GM18511 (cell line): ENCODE measurements at regions not wholly inside any gene's neighbourhood (a gene's known extent, or its start where the extent isn't known, plus 50 kb on each side); places are given as distances from the start of the nearest gene placed in this dataset.

ENCODE experiments used
- ATAC-seq: cut with Tn5 transposase; IDR thresholded peaks from one replicate; pipeline ENCODE4 v1.9.1; 2021; ENCODE audit warnings: mild to moderate bottlenecking, moderate library complexity; ENCODE audit not compliant: unreplicated experiment

DNA sequence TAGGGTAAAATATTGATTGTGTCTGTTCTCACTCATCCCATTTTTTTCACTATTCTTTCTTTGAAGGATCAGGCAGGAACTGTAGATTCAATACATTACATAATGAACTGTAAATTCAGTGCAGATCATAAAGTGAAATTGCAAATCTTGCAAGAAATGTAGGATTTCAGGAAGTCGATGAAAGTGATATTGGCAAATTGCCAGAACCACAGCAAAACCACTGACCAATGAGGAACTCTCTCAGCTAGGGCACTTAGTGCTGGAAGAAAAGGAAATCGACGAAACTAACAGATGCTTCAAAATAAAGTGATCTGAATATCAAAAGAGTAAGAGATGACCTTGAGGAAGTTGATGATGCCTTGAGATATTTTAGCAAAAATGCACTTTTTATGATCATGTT, 157.6 kb downstream of the AACS start:
- no peak for ATAC-seq

DNA sequence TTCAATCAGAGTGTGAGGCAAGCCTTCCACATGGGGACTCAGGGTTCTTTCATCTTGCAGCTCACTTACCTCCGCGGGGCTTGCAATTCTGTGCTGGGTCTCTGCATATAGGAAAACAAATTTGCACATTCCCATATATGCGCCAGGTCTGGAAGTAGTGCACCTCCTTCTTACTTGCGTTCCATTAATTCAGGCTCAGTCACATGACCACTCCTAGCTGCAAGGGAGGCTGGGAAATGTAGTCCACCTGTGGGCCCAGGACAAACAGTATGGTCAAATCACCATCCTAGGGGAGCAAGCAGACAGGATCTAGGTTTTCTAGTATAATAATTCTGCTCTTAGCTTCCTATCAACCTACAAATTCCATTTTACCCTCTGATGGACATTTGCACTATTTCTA, 160.4 kb downstream of the AACS start:
- no peak for ATAC-seq

DNA sequence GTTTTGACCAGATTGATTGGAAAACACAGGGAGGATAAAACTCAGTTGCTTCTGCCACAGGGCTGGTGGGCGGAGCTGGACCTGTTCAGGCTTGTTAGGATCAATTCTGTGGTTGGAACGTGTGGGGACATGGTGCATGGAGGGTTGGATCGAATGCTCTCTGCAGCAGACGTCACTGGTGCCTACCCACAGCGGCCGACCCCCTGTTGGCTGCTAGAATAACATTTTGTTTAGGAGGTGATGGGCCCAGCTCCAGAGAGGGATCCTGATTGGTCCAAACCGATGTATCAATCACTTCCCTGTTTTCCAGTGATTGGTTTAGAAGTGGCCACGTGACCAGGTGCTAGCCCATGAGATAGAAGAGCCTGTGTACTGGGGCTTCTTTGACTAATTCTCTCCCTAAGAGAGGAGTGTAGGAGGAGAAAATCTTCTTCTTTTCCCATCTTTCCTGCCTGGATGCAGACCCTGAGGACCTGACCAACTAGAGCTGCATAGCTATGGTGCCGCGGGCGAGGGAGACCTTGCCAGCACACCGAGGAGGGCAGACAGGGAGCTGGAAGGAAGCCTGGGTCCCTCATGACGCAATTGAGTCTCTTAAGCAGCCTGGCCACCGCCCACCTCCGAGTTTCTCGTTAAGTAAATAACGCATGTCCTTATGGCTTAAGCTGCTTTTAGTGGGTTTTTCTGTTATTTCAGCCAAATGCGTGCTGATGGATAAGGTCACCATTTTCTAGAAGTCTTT, 163.5 kb downstream of the AACS start:
- no peak for ATAC-seq

DNA sequence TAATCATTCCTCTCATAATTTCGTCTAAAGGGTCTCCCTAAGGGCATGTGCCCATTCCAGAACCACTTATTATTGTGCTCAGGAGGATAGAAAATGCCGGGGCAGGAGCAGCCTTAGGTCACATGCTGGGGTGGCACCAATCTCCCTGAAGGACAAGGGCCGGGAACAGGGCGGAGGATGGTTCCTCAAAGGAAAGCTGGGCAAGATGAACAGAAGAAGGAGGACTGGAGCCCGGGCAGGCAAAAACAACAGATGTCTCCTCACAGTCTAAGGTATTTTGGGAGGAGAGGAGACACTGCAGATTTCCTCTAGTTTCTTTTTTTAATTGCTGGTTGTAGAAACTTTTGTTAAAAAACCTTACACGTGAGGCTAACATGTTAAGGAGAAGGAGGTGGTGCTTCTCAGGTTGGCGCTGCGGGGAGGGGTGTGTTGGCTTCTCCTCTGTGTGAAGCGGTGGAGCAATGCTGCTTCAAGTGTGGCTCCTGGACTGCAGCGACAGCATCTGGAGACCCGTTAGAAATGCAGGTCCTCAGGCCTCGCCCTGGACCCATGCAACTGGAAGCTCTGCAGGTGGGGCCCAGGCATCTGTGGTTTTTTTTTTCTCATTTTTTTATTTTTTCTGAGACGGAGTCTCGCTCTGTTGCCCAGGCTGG, 164.8 kb downstream of the AACS start:
- ATAC-seq, result no peak

DNA sequence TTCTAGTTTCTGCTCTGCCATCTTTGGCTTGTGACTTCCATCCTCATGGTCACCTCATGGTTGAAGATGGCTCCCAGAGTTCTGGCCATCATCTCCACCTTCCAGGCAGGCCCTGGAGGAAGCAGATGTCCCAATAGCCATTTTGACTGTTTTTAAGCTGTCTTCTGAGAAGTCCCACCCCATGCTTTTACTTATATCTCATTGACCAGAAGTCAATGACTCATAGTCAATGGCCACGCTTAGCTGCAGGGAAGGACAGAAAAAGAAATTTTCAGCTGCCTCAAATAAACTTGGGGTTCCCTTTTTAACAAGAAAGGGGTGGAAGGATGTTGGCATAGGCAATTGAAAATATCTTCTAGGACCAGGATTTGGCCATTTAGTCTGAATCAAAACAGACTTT, 168.1 kb downstream of the AACS start:
- no peak for ATAC-seq

DNA sequence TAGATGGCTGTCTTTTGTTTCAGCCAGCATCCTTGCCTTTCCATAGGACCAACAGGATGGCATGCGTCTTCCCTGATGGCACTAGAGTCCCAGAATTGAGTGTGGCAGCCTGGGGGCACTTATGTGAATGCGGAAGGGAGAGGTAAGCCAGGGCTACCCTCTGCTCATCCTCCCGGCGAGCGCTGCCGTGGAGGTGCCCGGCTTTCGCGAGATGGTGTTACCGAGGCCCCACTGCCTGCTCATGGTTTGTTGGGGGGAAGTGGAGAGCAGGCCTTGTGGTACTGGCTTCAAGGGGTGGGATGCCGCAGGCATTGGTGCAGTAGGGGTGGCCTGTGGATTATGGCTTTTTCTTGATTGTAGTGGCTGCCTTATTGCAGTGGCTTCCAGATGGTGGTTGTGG, 174.3 kb downstream of the AACS start:
- ATAC-seq, result no peak

DNA sequence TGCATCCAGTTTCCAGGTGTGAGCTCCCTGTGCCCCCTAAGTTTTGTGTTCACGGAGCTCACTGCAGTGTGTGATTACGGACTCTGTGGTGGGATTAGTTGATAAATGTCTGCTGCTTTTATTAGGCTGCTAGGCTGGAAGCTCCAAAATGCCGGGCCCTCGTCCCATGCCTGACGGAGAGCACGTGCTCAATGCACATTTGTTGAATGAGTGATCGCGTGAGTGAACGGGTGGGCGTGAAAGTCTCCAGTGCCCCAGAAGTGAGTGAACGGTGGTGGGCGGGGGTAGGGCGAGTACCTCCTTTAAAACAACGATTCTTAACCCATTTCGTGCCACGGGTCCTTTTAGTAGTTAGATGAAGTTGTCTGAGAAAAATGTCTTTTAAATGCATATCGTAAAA, 175.5 kb downstream of the AACS start:
- ATAC-seq, result no peak

DNA sequence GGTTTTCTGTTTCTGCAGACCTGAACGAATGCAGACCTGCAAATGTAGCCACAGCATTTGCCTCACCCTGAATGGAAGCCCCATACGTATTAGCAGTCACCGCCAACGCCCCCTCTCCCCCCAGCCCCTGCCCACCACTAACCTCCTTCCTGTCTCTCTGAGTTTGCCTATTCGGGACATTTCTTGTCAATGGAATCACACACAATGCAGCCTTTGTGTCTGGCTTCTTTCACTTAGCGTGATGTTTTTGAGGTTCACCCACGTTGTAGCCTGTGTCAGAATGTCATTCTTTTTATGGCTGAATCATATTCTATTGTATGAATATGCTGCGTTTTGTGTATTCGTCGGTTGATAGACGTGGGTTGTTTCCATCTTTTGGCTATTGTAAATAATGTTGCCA, 178.6 kb downstream of the AACS start:
- no peak for ATAC-seq

DNA sequence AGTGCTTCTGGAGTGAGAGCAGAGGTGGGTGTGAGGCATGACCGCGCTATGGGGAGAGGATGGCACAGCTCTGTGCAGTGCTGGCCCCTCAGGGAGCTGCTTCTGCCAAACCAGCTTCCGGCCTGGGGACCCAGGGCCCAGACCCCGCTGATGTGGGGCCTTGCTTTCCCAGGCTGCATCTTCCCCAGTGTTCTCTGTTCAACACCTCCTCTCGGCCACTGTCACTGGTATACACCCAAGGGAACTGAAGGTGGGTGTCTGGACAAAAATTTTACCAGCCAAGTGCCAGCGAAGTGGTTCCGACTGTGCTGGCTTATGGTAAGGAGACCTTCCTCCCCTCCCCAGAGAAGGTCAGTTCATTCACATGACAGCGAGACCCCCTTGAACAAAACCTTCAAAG, 179.1 kb downstream of the AACS start:
- ATAC-seq, result no peak

DNA sequence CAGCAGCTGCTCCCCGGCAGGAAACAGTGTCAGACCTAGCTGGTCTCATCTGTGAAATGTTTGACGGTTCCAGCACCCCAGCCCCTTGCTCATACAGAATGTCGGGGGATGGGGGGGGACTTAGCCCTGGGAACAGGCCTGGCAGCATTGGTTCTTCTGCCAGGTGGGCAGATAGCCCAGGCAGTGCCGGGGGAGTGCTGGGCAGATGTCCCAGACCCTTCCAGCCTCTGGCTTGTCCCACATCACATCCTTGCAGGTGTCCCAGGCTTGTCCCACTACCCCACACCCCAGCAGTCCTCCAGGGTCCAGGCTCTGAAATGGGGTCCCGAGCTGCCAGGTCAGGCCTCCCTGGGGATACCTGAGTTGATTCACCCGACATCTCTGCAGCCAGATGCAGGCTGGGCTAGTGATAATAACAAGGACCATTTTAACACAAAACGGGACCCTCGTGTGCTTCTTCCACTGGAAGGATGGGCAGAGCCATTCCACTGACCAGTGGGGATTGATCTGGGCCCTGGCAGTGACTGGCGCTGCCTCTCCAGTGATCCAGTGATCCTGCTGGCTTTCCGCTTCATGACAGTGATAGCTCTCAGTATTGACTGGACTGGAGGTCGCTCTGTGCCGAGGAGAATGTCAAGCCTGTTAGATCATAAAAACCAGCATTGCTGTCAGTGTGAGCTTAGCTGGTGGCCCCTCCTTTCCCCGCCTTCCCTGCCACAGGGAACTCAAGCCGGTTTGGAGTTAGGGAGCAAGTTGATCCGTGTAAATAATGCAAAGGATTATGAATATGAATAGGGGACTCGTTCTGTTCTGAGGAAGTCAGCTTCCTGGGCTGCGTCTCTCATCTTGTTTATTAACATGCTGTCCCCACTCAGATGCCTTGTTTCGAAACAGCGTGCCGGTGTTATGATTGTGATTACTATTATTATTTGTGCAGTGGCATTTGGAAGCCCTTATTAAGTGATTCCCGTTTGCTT, 180.6 kb downstream of the AACS start:
- no peak for ATAC-seq

DNA sequence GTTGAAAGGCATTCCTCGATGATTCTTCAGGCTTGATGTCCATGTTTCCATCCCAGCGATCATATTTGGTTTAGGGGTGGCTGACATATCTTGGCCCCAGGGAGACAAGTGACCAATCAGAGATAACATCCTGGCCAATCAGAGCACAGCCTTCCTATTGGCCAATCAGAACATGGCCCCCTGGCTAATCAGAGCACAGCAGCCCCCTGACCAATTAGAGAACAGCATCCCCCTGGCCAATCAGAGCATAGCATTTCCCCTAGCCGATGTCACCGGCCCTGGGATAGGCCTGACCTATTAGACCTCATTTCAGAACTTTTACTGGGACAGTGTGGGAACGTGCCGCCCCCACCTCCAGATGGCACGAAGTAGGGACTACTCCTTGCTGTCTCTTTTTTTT, 182.2 kb downstream of the AACS start:
- no peak for ATAC-seq

DNA sequence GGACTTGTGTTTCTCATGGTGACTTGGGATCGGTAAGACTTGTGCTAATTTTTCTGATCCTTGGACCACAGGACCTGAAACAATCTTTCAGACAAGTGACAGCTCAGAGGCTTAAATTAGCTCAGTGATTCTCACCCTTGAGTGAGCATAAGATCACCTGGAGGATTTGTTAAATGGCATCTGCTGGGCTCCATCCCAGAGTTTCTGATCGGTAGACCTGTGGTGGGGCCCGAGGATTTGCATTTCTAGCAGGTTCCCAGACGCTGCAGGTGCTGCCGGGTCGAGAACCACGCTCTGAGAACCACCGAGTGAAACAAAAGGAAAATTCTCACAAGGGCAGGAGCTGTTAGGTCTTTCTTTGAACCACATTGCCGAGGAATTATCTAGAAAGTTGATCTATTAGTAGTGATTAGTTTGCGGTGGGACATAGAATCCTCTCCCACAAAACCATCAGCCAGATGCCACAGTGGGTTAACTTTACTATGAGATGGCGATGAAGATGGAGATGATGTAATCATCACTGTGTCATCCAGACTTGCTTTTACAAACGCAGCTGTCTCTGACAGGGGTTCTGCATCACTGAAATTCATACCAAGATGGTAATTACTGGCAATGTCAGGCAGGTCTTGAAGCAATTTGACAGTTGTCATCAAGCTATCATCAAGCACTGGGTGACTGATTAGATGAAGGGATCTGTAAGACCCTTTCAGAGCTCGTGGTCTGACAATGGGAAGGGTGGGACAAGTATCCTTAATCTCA, 184.0 kb downstream of the AACS start:
- ATAC-seq, result no peak

DNA sequence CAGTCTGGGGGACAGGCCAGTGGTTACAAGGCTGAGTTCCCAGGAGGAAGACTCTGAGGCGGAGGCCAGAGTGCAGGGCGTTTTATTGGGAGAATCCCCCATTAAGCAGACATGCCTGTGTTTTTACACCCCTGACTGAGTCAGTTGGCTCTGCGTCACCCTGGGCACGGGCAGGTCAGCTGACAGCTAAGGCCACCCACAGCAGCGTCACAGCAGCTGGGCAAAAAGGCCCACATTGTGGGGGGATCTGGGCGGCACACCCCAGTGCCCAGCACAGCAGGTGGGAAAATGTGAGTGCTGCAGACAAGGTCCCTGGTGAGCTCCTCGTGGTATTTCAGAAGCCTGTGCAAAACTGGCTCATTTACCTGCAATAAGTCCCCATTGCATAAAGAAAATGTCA, 184.7 kb downstream of the AACS start:
- no peak for ATAC-seq

DNA sequence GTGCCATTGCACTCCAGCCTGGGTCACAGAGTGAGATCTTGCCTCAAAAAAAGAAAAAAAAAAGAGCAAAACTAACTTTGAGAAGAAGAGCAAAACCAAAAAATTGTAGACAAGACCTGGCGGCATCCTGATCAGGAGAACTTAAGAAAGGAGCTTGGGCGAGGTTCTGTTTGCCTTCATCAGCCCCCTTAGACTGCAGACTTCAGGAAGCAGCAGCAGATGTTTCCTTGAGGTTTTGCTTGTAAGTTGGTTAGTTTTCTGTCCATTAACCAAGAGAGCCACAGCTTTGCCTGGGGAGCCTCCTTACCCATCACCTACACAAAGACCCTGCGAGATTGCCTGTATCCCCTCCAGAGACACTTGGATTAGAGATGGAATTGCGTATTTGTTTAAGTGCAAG, 189.0 kb downstream of the AACS start:
- ATAC-seq, result no peak

DNA sequence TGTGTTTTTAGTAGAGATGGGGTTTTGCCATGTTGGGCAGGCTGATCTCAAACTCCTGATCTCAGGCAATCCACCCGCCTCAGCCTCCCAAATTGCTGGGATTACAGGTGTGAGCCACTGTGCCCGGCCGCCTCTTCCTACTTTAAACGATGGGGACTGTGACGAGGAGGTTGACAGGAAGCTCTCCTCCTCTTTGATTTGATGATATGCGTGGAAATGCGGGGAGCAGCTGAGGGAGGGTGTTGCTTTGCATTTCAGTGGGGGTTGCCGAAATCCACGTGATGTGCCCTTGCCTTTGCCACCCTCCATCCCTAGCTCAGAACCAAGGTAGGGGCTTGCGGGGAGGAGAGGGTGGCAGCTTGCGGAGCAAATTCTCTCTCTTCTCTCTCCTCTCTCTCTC, 189.6 kb downstream of the AACS start:
- no peak for ATAC-seq

DNA sequence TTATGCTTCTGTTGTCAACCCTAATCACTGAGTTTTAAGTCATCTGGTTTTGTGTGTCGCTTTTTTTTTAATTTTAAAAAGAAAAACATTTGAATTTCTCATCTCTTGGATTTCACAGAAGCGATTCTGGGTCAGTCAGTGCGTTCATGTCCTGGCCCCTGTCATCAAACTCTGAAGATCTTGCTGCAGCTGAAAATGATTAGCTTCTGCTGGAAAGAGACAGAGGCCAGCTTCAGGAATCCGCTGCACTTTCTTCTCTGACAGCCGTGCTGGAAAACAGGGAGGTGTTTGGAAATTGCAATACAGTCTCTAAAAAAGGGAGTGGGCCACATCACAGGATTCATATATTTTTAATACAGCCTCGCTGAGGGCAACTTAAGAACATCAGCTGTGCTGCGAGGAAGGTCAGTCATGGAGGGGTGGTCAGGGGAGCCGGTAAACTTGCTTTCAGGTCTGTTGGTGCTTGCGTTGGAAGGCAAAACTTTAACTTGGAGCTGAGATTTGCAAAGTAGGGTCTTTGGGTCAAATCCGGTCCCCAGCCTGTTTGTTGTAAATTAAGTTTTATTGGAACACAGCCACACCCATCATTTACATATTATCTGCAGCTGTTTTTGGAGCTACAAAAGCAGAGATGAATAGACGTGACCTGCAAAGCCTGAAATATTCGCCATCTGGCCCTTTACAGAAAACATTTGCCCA, 190.8 kb downstream of the AACS start:
- no peak for ATAC-seq

DNA sequence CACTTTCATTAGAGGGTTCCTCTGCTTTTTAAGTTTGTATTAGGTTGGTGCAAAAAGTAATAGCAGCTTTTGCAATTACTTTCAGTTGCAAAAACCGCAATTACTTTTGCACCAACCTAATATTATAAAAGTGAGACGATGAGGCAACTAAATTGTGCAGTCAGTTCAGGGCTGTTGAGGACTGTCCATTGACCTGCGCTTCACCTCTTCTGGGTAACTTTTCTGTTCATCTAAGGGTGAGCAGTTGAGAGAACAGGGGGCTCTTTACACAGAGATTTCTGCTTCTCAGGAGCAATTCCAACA, 191.3 kb downstream of the AACS start:
- ATAC-seq, result no peak

DNA sequence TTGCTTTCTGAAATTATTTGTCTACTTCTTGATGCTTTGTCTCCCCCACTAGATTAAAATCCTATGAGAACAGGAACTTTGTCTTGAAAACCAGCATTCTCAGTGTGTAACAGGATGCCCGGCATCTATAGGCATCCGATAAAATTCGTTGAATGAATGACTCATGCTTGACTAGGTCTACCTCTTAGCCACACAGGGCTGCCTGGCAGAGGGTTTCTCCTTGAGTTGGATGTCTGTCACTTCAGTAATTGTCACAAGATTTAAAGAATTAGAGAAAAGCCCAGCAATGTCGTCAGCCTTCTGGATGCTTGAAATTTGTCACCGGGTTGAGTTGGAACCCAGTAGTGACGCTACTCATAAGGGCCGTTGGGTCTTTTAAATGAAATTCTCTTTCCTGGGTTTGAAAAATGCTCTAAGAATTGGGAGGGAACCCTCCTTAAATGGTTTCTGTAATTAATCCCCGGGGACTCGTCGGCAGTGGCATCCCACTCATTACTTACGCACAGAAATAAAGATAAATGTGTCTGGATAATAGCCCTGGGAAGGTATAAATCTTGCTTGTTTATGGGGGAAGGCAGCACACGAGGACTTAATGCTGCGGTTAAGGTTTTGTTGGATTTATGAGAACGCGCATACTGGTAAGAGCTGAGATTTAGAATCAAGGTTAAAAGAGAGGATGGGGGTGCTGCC, 194.1 kb downstream of the AACS start:
- ATAC-seq, result no peak

DNA sequence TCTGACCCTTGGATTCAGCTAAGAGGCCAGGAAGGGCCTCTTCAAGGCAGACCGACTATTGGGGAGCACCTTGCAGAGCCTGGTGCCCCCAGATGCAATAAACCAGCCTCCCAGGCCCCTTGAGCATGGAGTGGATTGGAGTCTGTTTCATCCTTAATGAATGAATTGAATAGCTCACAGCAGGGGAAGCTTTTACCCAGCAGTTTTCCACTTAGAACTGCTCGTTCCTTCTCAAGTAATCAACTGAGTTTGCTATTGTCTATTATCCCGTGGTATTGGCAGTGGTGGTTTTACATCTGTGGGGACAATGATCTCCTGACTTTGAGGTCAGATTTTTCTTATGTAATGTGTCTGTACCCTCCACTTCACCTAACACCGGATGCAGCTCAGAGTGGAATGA, 197.6 kb downstream of the AACS start:
- ATAC-seq, result no peak

DNA sequence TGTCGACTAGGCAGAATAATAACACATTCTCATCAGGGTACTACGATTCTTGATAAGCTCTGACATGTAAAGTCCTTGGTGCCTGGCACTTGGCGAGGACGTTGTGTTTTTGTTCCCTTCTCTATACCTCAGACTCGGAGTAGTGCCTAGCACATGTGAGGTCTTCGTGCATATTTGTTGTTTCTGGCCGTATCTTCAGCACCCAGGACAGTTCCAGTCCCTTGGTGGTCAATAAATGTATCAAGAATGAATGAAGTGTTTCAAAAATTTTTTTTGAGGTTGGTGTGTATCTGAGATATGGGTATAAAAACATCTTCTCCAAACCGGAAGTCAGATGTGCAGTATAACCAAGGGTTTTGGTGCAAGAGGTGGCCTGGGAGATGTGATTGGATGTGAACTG, 198.2 kb downstream of the AACS start:
- no peak for ATAC-seq
